Posterior vena cava (tissue), 2 donors: ENCODE measurements at regions not wholly inside any gene's neighbourhood (a gene's known extent, or its start where the extent isn't known, plus 50 kb on each side); places are given as distances from the start of the nearest gene placed in this dataset.

Experiments
- DNase-seq: peaks from one replicate; pipeline ENCODE4 v3.0.0-alpha.2; 2020; ENCODE audit warnings: low spot score
- intact Hi-C, 2 donors: fragments of 100-400 bp; cut with DNase I; formaldehyde crosslinking; loops; one replicate each; pipeline versions ENCODE4 v1.14.1 to v1.14.2; 2022 to 2023
- donor health status: DM: yes; HTN: yes; CAD: no.
- donor health status: DM: yes; HTN: yes; CAD: no.

DNA sequence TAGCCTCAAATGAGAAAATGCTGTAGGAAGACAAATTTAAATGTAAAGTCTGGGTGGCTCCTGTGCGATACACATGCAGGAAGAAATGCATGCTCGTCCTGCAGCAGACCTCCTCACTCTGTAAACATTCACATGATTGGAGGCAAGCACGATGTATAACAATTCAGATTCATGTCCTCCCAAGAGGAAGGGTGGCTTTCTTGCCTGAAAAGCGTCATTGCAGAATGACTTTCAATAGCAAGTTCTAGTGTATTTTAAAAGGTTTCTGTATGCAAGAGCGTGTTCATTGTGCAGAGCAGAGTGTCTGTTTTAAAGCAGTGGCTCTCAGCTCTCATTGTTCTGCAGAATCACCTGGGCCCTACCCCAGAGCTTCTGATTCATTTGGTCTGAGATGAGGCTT, 170.3 kb upstream of the CELF2 start:
- intact Hi-C loops: no loop called here

DNA sequence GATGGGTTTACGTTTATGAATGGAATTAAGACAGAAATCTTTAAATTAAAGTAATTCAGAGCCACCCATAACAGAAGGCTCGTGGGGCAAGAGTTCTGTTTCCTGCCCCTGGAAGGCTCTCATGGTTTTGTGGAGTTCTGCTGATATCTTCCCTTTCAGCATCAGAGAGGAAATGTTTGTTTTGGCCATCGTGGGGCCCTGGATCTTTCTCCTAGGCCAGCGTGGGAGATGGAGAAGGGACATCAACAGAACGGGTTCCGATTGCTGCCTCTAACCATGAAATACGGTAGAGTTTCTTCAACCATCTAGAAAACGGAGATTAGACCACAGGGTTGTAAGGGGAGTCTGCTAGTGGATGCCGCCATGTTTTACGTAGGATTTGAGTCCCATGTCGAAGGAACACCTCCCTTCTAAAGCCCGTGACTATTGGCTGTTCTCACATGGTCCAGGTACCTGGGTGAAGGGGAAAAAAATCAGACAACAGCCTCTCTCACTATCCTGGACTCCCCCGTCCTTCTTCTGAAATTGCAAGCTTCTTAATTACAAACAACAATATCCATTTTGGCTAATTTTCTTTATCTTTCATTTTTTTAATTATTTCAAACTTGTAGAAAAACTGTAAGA, 169.1 kb upstream of the CELF2 start:
- no peak for DNase-seq

More for the DNA sequence above, 170.3 kb upstream of the CELF2 start:
- no peak for DNase-seq

DNA sequence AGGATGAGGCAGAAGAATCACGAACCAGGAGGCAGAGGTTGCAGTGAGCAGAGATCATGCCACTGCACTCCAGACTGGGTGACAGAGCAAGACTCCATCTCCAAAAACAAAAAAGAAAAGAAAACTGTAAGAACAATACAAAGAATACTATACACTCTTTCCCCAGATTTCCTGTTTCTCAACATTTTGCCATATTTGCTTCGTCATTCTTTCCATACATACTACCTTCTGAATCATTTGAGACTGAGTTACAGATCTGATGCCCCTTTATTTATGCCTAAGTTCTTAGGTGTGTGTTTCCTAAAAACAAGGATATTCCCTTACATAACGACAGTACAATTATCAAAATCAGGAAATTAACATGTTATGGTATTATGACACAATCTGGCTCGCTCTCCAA, 168.4 kb upstream of the CELF2 start:
- no peak for DNase-seq
- intact Hi-C loops: no loop called here

More for the DNA sequence above, 169.1 kb upstream of the CELF2 start:
- intact Hi-C loops: no loop called here

DNA sequence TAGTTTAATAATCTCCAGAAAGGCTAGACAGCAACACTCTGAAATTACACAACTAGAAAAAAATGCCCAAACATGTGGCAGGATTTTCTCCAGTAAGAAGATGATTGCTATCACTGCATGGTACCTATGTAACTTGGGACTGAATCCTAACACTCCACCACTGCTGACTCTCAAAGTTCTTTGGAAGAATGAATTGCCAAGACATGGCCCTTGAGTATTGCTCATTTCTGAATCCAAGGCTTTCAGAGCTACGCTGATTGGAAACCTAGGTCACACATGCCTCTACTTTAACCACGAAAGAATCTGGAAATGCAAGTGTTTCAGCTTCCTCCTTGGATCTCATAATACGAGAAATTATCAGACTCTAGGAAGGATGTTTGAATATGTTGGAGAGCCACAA, 167.5 kb upstream of the CELF2 start:
- intact Hi-C loops: no loop called here
- DNase-seq: no peak

DNA sequence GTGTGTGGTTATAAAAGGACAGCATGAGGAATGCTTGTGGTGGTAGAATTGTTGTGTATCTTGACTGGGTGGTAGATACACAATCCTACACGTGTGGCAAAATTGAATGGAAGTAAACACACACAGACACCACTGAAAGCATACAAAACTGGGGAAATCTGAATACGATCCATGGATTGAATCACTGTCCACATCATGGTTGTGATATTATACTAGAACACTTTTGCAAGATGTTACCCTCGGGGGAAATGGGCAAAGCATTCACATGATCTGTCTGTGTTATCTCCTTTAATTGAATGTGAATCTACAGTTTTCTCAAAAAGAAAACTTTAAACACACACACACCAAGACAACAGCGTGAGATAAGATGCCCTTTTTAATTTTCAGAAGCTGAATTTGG, 165.2 kb upstream of the CELF2 start:
- DNase-seq: no peak
- intact Hi-C loops: no loop called here

DNA sequence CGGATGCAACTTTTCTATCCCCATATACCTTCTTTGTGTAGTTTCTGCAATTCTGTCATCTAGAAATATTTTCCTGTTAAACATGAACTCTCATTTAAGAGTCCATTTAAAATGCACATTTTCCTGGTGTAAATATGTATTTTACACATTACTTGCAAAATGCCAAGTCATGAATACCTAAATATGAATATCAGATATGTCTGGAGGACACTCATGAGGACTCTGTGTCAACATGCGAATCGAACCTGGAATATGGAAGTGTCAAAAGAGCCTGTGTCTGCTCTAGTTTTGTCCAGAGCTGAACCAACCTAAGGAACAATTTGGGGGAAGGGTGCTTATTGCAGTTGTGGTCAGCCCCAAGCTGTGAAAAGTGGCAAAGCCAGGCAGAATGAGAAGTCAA, 163.7 kb upstream of the CELF2 start:
- intact Hi-C loops: no loop called here
- DNase-seq: no peak

DNA sequence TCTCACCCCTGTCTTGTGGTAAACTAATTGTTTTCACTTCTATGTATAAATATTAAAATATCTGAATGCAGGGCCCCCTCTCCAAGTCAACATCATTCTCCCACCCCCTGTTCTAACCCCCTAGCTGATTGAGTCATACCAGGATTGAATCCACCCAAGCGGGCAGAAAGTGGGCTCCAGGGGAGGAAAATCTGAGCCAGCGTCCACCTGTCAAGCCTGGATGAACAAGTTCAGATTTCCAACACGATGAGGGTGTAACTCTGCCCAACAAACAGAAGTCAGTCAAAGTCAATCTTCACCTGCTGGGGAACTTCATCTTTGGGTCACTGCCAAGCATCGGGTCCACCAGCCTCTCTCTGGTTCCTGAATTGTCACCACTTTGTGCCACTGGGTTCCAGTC, 162.9 kb upstream of the CELF2 start:
- DNase-seq: no peak
- intact Hi-C loops: no loop called here

DNA sequence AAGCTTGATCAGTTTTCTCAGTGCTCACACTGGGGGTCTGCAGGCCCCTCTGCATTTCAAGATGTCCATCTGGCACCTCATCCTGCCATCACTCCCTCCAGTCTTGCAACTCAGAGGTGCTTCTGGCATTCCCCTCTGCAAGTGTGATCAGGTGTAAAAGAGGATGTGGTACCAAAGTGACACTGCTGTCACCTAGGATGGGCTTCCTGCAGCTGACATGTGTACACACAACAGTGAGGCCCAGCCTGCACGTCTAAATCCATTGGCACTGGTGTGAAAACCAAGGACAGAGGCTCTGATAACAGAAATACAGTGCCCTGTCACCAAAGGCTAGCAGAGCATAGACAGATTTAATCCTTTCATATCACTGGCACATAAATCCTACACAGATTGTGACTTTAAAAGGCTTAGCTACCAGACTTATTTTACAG, 162.5 kb upstream of the CELF2 start:
- intact Hi-C loops: no loop called here

DNA sequence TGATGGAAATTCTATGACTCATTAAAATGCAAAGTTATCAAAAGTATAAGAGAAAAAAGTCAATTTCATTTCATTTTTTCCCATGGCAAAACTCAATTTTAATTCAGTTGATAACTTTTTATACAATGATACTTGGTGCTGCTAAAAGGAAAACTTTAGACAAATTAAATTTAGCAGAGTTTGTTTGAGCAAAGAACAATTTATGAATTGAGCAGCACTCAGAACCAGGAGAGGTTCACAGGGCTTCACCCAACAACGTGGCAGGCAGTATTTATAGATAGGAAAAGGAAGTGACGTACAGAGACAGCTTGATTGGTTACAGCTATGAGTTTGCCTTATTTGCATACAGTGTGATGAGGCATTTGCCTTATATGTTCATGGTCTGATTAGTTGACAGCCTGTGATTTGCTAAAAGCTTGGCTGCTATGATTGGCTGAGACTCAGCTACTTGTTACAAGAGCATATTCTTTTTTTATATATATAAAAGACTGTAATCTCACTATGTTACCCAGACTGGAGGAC, 157.2 kb upstream of the CELF2 start:
- intact Hi-C loops: loop anchor here in 1 of 2 donors (10.0 kb wide), 1 partner anchor 266 kb away; no protein-coding TSS in a partner anchor

More for the DNA sequence above, 162.5 kb upstream of the CELF2 start:
- no peak for DNase-seq

DNA sequence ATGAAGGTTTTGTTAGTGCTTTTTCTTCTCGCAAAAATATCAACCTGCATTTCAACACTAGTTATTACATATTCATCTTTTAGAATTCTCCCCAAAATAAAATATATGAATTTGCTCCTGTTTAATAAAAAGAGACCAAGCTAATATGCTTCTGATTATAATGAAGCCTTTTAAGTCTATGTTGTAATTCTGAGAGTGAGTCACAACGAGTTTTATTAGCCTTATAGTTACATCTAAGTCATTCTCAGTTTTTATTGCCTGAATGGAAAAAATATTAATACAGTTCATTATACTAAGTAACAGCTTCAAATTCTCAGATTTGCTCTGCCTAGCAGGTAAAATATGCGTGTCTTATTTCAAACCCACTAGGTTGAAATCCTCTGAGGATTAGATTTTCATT, 152.4 kb upstream of the CELF2 start:
- intact Hi-C loops: loop anchor here in 1 of 2 donors (10.0 kb wide), 1 partner anchor 271 kb away; no protein-coding TSS in a partner anchor

More for the DNA sequence above, 157.2 kb upstream of the CELF2 start:
- no peak for DNase-seq

DNA sequence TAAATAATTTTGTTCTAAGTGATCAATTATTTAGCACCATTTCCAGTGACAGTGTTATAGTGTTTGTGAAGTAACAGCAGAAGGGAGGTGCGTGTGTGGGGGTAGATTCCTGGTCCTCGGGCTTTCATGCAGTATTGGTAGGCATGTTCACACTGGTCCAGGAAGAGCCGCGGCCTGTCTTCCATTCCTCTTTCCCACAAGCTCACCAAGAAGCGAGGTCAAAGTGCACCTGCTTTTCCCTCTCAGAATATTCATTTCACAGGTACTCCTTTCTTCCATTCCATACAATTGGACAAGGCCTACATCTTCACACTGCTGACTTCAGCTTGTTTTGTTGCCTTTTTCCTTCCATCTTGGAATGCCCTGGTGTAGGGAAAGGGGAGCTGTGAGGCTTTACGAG, 151.8 kb upstream of the CELF2 start:
- no peak for DNase-seq
- intact Hi-C loops: loop anchor here in 1 of 2 donors (10.0 kb wide), 1 partner anchor 271 kb away; no protein-coding TSS in a partner anchor

More for the DNA sequence above, 152.4 kb upstream of the CELF2 start:
- no peak for DNase-seq

DNA sequence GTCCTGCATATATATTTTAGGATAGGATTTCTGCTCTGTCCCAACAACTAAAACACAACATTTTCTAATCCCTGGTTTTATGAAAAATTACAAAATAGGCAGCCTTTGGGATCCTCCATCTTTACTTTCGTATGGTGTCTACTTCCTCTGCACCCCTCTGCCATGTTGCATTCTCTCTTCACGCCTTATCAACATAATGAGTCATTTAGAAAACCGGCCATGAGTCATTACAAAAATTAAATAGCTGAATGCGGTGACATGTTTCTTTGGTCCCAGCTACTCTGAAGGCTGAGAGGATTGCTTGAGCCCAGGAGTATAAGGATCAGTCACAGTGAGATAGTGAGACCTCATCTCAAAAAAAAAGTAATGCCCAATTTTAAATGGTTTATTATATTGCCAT, 148.1 kb upstream of the CELF2 start:
- DNase-seq: no peak
- intact Hi-C loops: loop anchor here in 1 of 2 donors (10.0 kb wide), 1 partner anchor 275 kb away; no protein-coding TSS in a partner anchor

DNA sequence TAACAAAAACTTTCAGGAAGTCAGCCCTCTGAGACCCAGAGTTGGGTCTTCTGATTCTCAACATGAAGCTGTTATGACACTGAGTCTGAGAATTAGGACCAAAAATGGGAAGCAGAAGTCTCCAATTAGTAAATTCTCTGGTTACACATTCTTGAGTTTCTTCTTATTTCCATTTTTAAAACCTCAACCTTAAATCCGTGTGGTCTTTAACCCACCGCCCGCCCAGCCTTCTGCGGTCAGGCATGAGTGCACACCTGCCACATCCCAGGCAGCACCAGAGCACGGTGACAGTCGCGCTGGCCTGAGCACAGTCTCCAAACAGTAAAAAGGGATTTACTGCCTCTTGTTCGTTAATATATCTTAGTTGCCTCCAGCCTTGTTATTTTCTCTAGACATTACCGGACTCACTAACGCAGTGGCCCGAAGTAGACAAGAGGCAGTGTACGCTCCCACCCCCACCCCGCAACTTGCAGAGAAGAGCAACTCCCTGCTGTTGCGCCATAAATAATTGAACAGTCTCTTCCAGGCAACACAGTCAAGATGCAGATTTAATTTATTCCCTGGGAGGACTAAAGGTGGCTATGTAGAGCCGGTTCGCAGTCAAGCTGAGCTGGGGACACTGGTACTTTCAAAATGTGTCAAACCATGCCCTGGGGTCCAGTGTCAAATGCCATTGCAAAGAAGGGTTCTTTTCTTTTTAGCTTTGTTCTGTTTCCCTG, 147.0 kb upstream of the CELF2 start:
- no peak for DNase-seq
- intact Hi-C loops: loop anchor here in 1 of 2 donors (5.0 kb wide), 1 partner anchor 73 kb away; no protein-coding TSS in a partner anchor

DNA sequence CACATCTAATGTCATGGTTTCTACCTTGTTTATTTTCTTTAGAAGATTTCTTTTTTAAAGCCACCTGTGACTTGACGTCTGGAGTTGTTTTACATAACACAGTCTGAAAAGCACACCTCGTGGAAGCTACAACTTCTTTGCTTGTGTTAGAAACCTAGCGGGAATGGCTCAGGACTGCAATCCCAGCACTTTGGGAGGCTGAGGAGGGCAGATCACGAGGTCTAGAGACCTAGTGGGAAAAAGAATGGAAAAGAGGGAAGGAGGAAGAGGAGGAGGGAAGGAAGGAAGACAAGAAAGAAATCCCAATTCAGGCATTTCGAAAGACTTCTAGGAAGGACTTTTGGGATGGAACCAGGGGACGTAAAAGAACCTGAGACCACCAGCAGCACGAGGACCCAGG, 146.3 kb upstream of the CELF2 start:
- intact Hi-C loops: loop anchor here in 1 of 2 donors (5.0 kb wide), 1 partner anchor 74 kb away; no protein-coding TSS in a partner anchor
- no peak for DNase-seq

DNA sequence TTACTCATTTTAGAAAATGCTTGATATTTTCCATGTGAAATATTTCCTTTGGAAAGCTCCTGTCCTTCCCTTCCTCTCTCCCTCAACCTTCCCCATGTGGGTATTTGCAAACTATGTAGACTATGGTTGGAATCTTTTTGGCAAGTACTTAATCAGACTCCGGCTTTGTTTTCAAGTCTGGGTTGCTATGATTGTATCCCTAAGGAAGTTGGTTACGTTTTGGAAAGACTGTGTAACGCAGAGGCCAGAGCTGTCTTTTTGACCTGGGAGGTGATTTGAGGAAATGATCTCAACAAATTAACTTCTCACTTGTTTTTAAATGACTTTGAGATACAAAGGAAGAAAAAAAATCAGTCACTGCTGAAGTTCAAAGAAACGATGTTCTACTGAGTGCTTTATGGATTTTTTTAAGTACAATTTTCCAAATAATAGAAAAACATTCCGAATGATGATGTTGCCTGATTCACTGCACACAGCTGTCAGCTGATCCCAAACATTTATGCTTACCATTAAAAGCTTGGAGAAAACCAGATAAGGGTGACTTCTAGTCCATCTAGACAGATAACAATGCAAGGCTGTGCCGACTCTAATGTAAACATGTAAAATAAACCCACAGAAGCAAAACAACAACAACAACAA, 145.5 kb upstream of the CELF2 start:
- no peak for DNase-seq
- intact Hi-C loops: loop anchor here in 1 of 2 donors (5.0 kb wide), 1 partner anchor 75 kb away; no protein-coding TSS in a partner anchor

DNA sequence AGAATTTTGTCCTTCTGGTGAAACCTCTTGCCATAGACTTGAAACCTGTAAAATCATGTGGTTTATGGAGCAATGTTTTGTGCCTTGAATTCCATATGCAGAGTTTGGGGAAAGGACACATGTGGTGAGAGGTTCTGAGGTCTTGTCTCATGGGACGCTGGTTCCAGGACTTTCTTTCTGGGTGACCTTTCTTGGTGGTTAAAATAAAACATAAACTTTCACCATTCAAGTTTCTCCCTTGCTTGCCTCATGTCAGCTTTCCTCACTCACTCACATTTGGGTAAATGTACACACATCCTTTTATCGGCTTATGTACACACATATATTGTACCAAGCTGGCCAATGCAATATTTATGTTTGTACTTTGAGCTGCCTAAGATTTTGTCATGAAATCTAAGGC, 144.9 kb upstream of the CELF2 start:
- no peak for DNase-seq
- intact Hi-C loops: loop anchor here in 1 of 2 donors (5.0 kb wide), 1 partner anchor 75 kb away; no protein-coding TSS in a partner anchor

DNA sequence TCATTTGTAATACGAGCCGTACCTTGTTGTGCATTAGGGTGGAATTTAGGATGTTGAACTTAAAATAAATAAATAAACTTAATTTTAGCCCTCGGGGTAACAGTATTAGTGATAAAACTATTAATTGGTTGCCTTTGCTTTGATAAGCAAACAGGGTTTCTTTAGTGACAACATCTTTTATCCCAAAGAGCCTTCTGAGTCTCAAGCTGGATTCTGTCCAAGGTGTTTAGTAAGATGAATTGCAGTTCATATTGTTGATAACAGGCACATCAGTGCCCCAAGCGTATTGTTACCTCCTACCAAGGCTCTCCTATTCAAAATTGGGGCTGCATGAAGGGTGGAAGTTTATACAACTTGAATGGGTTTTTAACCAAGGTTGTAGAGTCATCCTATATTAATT, 144.4 kb upstream of the CELF2 start:
- no peak for DNase-seq
- intact Hi-C loops: loop anchor here in 1 of 2 donors (5.0 kb wide), 1 partner anchor 76 kb away; no protein-coding TSS in a partner anchor

DNA sequence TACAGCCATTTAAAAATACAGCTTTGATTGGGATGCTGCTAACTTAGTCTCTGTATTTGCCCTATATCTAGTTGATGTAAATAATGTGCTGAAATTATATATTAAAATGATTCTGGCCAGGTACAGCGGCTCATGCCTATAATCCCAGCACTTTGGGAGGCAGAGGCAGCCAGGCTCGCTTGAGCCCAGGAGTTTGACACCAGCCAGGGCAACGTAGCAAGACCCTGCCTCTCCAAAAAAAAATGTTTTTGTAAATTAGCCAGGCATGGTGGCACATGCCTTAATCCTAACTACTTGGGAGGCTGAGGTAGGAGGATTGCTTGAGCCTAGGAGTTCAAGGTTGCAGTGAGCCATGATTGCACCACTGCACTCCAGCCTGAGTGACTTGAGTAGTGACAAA, 143.8 kb upstream of the CELF2 start:
- intact Hi-C loops: loop anchor here in 1 of 2 donors (5.0 kb wide), 1 partner anchor 77 kb away; no protein-coding TSS in a partner anchor
- no peak for DNase-seq

DNA sequence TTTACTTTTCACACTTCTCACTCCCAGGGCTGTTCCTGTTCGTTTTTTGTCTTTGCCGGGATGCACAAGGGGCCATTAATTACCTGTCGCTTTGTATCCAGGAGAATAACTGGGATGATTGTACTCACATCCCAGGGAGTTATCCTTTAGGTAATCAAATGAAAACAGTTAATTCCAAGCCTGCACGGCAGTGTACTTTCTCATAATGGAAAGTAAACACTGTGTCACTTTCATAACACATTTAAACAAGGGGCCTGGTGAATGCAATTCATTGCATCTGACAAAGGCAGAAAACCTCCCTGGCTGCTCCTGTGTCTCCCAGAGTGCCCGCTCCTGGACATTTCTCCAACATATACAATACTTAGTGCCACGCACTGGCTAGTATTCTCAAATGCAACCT, 138.7 kb upstream of the CELF2 start:
- intact Hi-C loops: no loop called here
- no peak for DNase-seq
